Ishikawa (cell line): ENCODE measurements at regions not wholly inside any gene's neighbourhood (a gene's known extent, or its start where the extent isn't known, plus 50 kb on each side); places are given as distances from the start of the nearest gene placed in this dataset.

ENCODE experiments used
- CEBPB ChIP-seq: IDR thresholded peaks from 2 replicates; pipeline ENCODE4 v1.6.1; 2012
- CREB1 ChIP-seq: IDR thresholded peaks from 2 replicates; pipeline ENCODE4 v1.6.1; 2012; ENCODE audit warnings: low read depth
- EGR1 ChIP-seq: IDR thresholded peaks from 2 replicates; pipeline ENCODE4 v1.6.1; 2012
- EP300 ChIP-seq: IDR thresholded peaks from 2 replicates; pipeline ENCODE4 v1.6.1; 2012; ENCODE audit warnings: borderline replicate concordance
- FOXM1 ChIP-seq: IDR thresholded peaks from 2 replicates; pipeline ENCODE4 v1.6.1; 2012; ENCODE audit warnings: low read depth, borderline replicate concordance
- MAX ChIP-seq: IDR thresholded peaks from 2 replicates; pipeline ENCODE4 v1.6.1; 2012
- NFIC ChIP-seq: IDR thresholded peaks from 2 replicates; pipeline ENCODE4 v1.6.1; 2012
- RAD21 ChIP-seq: IDR thresholded peaks from 2 replicates; pipeline ENCODE4 v1.6.1; 2012; ENCODE audit warnings: low read depth
- REST ChIP-seq: IDR thresholded peaks from 2 replicates; pipeline ENCODE4 v1.6.1; 2012; ENCODE audit warnings: low read depth, mild to moderate bottlenecking
- TAF1 ChIP-seq: IDR thresholded peaks from 2 replicates; pipeline ENCODE4 v1.6.1; 2012; ENCODE audit warnings: low read depth, mild to moderate bottlenecking
- TCF12 ChIP-seq: IDR thresholded peaks from 2 replicates; pipeline ENCODE4 v1.6.1; 2012; ENCODE audit warnings: low read depth
- TEAD4 ChIP-seq: IDR thresholded peaks from 2 replicates; pipeline ENCODE4 v1.6.1; 2012
- USF1 ChIP-seq: IDR thresholded peaks from 2 replicates; pipeline ENCODE4 v1.6.1; 2012
- YY1 ChIP-seq: IDR thresholded peaks from 2 replicates; pipeline ENCODE4 v1.6.1; 2012; ENCODE audit warnings: low read depth
- ZBTB7A ChIP-seq: IDR thresholded peaks from 2 replicates; pipeline ENCODE4 v1.6.1; 2012; ENCODE audit warnings: low read depth

GRCh38 chr7:110131344-110131743 lies 959.6 kb upstream of the LRRN3 start:
- TF ChIP-seq USF1 (no peak), EGR1 (no peak), TEAD4 (no peak)

GRCh38 chr7:110139056-110139455 lies 951.9 kb upstream of the LRRN3 start:
- TF ChIP-seq MAX (no peak), EP300 (no peak), TEAD4 (no peak), CREB1 (no peak), CEBPB (no peak), FOXM1 (no peak), ZBTB7A (no peak), YY1 (no peak), TCF12 (no peak)

GRCh38 chr7:110142939-110143526 lies 947.9 kb upstream of the LRRN3 start:
- TF ChIP-seq REST (no peak), TEAD4 (no peak), TCF12 (no peak), ZBTB7A (no peak), RAD21 (no peak), MAX (no peak), TAF1 (no peak), EGR1 (no peak), USF1 (no peak), EP300 (no peak)

GRCh38 chr7:110144599-110144998 lies 946.3 kb upstream of the LRRN3 start:
- no peak for TF ChIP-seq EGR1
- TF ChIP-seq TEAD4: no peak

- no peak for TF ChIP-seq CEBPB
- TF ChIP-seq MAX: no peak
Measured at GRCh38 chr7:110148054-110148453, 942.9 kb upstream of the LRRN3 start.

GRCh38 chr7:110153222-110153621 lies 937.7 kb upstream of the LRRN3 start:
- TF ChIP-seq EP300 (no peak), CREB1 (no peak), EGR1 (no peak), FOXM1 (no peak), CEBPB (no peak), TCF12 (no peak), TEAD4 (no peak), NFIC (no peak), USF1 (no peak), TAF1 (no peak), MAX (no peak), RAD21 (no peak), YY1 (no peak)

- no peak for TF ChIP-seq RAD21
- TF ChIP-seq TEAD4: no peak
- no peak for TF ChIP-seq CREB1
- no peak for TF ChIP-seq CEBPB
- no peak for TF ChIP-seq ZBTB7A
- TF ChIP-seq USF1: no peak
- no peak for TF ChIP-seq EP300
- TF ChIP-seq YY1: no peak
- no peak for TF ChIP-seq MAX
- TF ChIP-seq EGR1: no peak
- TF ChIP-seq TAF1: no peak
- TF ChIP-seq REST: no peak
- TF ChIP-seq NFIC: no peak
- TF ChIP-seq FOXM1: no peak
- TF ChIP-seq TCF12: no peak
Measured at GRCh38 chr7:110156511-110156910, 934.4 kb upstream of the LRRN3 start.
